Neural cell (in vitro differentiated cells): ENCODE measurements at regions not wholly inside any gene's neighbourhood (a gene's known extent, or its start where the extent isn't known, plus 50 kb on each side); places are given as distances from the start of the nearest gene placed in this dataset.
"Not testable (repeated sequence)": the region's sequence is repeated elsewhere in the genome, so short reads cannot be mapped to it uniquely, and the experiment has no call there.

Source experiments
- RAD21 ChIP-seq: fragments of 450-650 bp; conservative IDR thresholded peaks from 2 replicates; pipeline ENCODE4 v1.6.1; 2014; ENCODE audit warnings: antibody characterized with exemption, mild to moderate bottlenecking, moderate library complexity
- SMC3 ChIP-seq: fragments of 450-650 bp; conservative IDR thresholded peaks from 2 replicates; pipeline ENCODE4 v1.6.1; 2014; ENCODE audit warnings: antibody characterized with exemption, mild to moderate bottlenecking, moderate library complexity; ENCODE audit not compliant: poor library complexity
- TF ChIP-seq, protein P1 (sequence below): fragments of 450-650 bp; IDR thresholded peaks from 2 replicates; pipeline ENCODE4 v1.5.1; 2014; ENCODE audit warnings: antibody characterized with exemption, mild to moderate bottlenecking, moderate library complexity; ENCODE audit not compliant: poor library complexity, severe bottlenecking

DNA sequence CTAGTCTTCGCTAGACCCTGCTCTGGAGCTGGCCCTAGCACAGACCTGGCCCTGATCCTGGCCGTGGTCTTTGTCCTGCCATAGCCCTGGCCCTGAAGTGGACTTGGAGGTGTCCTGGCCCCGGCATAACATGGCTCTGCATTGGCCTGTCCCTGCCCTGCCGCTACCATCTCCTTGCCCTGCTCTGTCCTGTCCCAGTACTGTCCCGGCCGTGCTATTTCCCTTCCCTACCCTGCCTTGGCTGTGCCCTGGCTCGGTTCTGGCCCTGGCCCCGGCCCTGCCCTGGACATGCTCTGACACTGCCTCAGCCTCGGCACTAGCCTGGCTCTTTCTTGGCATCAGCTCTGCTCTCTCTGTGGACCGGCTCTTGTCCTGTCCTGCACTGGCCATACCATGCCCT lies 331.8 kb upstream of the PLGLB1 start:
- TF ChIP-seq, protein P1, sequence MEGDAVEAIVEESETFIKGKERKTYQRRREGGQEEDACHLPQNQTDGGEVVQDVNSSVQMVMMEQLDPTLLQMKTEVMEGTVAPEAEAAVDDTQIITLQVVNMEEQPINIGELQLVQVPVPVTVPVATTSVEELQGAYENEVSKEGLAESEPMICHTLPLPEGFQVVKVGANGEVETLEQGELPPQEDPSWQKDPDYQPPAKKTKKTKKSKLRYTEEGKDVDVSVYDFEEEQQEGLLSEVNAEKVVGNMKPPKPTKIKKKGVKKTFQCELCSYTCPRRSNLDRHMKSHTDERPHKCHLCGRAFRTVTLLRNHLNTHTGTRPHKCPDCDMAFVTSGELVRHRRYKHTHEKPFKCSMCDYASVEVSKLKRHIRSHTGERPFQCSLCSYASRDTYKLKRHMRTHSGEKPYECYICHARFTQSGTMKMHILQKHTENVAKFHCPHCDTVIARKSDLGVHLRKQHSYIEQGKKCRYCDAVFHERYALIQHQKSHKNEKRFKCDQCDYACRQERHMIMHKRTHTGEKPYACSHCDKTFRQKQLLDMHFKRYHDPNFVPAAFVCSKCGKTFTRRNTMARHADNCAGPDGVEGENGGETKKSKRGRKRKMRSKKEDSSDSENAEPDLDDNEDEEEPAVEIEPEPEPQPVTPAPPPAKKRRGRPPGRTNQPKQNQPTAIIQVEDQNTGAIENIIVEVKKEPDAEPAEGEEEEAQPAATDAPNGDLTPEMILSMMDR = not testable (repeated sequence)
- not testable (repeated sequence) for TF ChIP-seq SMC3, RAD21
